HG02943 (cell line): ENCODE measurements at regions not wholly inside any gene's neighbourhood (a gene's known extent, or its start where the extent isn't known, plus 50 kb on each side); places are given as distances from the start of the nearest gene placed in this dataset.
"Not testable (repeated sequence)": the region's sequence is repeated elsewhere in the genome, so short reads cannot be mapped to it uniquely, and the experiment has no call there.

Experiments used
- ATAC-seq: cut with Tn5 transposase; IDR thresholded peaks from one replicate; pipeline ENCODE4 v1.9.1; 2021; ENCODE audit warnings: mild to moderate bottlenecking, low read depth, moderate library complexity; ENCODE audit not compliant: unreplicated experiment

DNA sequence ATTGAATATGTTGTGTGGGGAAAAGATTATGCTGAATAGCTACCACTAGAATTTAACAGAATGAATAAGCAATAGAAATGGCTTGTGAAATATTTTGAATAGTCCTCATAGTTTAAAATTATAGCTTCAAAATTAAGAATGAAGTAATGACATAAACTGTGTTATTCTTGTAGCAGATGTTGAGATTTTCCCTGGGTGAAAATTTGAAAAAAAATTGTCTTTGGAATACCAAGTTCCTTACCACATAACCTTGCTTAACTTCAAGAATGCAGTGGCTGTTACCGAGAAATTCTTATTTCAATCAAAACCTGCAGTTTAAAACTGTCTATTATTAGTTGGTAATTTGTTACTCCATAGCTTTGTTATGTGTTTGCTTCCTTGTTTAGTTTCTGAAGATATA, 1268.6 kb downstream of the RAPGEF2 start:
- ATAC-seq = no peak

DNA sequence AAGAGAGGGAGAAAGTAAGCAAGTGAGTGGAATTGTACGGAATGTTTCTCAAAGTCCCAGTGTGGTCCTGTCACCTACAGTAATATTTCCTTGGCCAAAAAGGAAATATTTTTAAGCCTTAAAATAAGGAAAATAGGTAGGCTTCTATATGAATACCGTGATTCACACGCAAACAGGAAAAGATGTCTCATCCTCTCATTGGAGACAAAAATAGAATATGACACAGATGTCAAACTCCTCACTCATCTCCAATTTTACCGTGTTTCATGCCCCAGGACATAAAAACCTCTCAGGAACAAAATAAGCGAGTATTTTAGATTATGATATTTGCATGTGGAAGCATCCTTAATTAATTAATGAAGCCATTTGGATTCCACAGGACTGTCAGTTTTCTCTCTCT, 1269.5 kb downstream of the RAPGEF2 start:
- ATAC-seq = no peak

DNA sequence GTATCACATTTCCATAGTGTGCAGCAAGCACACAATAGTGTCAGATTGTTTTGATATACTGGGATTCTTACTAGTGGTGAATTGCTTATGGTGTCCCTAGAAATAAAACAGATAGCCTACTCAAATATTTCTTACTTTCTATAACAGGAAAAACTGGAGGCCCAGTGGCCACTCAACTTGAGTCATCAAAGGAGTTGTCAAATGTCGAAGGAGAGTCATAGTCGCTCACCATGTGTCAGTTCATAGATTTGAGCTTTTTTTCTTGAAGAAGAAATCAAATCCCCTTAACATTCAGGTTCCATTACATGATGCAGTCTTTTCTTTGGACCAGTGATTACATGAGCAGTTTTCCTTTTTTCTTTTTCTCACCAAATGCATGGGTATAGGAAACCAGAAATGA, 1271.0 kb downstream of the RAPGEF2 start:
- ATAC-seq = no peak

DNA sequence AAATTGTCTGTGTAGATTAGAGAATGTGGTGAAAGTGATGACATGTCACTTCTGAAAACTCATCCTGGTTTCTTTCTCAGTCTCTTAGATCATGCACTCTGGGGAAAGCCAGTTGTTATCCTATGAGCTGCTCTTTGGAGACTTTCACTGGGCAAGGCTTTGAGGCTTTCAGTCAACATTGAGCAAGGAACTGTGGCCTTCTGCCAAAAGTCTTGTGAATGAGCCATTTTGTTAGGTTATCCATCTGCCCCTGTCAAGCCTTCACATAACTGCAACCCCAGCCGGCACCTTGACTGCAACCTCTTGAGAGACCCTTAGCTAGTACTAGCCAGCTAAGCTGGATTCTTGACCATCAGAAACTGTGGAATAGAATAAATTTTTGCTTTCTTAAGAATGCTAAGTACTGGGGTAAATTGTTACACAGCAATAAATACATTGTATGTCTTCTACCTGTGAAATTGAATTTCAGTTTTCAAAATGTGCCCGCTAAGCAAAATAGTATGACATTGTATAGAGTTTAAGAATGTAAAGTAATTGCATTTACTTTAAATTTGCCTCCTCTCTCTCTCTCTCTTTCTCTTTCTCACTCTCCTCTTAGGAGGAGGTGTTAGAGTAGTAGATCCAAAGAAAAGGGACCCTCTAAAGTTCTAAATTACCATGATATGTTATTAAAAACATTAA, 1273.0 kb downstream of the RAPGEF2 start:
- ATAC-seq = no peak

DNA sequence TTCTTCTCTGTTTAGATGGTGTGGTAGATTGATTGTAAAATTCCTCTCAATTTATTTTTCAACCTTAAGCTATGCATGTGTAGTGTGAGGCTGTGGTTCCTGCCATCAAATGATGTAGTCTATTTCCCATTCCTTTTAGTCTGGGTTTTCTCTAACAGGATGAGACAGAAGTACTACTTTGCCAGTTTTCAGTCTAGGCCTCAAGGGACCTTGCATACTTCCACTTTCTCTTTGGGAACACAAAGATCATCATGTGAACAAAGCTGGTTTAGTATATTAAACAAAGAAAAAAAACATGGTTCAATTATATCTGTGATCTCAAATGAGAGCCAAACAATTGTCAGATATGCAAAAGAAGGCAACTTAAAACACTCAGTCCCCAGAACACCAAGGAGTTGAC, 1284.0 kb downstream of the RAPGEF2 start:
- ATAC-seq = no peak

DNA sequence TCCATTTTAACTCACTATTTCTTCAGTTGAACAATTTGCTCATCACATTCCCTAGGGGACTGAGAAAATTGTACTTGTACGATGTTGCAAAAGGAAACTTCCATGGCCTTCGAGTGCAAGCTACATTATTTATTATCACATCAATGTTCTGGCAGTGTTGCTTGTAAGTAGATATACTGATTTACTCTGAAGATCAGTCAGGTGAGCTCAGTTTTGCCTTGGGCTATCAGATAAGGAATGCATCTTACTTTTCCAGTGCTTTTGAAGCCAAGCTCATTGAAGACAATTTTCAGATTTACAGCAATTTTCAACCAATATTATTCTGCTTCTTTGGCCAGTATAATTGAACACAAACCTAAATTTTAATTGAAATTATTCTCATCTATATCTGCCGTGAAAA, 1296.9 kb downstream of the RAPGEF2 start:
- no peak for ATAC-seq

DNA sequence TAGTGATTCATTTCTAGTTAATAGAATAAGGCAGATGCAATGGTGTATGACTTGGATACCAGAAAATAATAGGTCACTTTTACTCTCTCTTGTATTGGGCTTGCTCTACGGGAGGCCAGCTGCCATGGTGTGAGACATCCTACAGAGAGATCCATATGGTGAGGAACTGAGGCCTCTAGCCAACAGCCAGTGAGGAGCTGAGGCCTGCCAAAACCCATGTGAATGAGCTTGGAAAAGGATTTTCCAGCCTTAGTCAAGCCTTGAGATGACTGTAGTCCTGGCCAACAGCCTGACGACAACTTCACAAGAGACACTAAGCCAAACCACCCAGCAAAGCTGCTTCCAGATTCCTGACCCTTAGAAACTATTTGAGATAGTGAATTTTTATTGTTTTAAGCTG, 1300.2 kb downstream of the RAPGEF2 start:
- ATAC-seq = no peak

DNA sequence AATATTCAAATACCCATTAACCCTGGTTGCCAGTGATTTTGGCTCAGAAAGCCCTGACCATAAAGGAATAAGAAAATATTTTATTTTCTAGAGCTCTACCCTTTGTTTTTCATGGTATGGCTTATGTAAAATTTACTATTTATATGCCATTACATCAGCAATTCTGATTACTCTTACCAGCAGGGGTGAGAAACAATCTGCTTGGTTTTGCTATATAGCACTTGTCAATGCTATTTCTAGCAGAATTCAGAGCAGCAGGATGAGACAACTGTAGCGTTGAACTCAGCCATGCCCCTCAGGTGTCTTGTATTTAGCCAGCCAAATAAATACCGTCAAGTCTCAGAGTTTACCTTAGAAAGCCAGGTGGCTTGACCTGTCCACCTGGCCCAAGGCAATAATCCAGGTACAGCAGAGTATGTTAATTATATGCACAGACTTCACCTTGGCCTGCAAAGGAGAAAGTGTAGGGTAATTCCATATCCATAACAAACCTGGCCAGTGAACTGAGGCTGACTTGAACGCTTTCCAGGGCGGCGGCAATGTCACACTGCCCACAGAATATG, 1303.5 kb downstream of the RAPGEF2 start:
- no peak for ATAC-seq

DNA sequence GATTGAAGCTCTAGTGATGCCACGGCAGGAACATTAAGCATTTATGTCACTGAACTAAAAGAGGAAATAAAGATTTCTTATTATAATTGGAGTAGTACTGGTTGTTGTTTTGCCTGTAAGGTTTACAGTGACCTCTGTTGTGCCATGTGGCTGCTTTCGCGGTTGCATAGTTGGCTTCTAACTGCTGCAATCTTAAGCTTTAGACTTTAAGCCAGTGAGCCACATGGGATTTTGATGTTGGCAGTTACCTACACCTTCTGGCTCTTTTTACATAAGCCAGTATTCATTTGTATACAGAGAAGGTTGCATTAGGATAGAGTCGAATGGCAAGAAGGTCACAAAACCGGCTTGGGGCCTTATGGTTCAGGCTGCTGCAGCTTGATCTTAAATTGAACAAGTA, 1311.6 kb downstream of the RAPGEF2 start:
- no peak for ATAC-seq

DNA sequence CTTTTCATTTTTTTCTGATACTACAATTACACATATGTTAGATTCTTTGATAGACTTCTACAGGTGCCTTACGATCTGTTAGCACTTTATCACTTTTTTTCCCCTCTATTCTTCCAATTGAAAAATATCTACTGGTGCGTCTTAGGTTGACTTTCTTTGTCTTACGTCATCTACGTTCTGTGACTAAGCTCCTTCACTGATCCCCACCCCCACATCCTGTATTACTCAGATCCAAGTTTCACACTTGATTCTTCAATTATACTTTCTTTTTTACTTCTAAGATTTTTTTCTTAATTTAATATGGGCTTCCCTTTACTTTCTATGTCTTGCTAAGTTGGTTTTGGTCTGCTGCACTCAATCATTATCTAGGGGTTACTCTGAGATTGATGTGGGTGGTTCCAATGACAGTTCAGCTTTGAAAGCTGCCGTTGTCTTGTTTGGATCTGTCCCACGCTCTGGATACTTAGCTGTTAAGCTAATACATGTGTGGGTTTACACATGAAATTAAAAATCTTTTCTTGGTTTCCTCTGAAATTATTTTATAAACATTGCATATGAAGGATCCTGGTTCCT, 1321.1 kb downstream of the RAPGEF2 start:
- no peak for ATAC-seq

DNA sequence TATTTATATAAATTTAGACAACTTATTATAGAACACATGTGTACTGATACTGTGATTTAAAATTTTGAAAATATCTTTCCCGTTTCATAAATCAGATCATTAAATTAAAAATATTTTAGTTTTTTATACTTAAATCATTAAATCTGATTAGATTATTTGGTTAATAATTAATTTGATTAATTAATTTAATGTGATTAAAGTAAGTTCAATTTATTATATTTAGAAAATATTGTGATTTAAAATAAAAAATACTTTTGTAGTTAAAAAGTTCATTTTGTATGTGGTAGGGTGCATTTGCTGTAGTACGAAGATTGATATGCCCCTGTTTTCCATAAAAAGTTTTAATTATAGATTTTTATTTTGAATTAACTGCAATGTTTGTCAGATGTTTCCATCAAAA, 1323.4 kb downstream of the RAPGEF2 start:
- no peak for ATAC-seq

DNA sequence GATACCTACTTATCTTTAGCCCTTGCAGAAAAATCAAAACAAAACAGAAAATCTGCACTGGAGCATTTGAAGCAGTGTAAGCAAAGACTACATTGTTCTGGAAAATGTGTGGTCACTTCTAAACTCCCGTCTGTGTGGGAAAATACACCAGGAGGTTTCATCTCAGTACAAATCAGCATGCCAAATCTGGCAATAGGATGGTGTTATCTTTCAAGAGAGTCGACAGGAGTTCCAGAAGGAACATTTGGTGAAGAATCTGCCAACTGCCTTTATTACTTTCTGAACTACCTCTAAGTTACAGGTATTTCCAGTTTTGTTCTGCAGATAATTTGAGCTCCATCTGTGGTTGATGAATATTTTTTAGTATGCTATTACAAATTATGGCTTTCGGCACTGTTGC, 1348.0 kb downstream of the RAPGEF2 start:
- no peak for ATAC-seq

DNA sequence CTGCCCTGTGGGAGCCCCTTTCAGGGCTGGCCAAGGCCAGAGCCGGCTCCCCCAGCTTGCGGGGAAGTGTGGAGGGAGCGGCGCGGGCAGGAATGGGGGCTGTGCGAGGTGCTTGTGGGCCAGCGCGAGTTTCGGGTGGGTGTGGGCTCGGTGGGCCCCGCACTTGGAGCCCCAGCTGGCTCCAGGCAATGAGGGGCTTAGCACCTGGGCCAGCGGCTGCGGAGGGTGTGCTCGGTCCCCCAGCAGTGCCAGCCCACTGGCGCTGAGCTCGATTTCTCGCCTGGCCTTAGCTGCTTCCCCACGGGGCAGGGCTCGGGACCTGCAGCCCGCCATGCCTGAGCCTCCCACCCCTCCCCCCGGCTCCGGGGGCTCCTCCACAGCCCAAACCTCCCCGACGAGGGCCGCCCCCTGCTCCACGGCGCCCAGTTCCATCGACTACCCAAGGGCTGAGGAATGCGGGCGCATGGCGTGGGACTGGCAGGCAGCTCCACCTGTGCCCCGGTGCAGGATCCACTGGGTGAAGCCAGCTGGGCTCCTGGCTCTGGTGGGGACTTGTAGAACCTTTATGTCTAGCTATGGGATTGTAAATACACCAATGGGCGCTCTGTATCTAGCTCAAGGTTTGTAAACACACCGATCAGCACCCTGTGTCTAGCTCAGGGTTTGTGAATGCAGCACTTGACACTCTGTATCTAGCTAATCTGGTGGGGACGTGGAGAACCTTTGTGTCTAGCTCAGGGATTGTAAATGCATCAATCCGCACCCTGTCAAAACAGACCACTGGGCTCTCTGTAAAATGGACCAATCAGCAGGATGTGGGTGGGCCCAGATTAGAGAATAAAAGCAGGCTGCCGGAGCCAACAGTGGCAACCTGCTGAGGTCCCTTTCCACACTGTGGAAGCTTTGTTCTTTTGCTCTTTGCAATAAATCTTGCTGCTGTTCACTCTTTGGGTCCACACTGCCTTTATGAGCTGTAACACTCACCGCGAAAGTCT, 1379.1 kb downstream of the RAPGEF2 start:
- not testable (repeated sequence) for ATAC-seq

DNA sequence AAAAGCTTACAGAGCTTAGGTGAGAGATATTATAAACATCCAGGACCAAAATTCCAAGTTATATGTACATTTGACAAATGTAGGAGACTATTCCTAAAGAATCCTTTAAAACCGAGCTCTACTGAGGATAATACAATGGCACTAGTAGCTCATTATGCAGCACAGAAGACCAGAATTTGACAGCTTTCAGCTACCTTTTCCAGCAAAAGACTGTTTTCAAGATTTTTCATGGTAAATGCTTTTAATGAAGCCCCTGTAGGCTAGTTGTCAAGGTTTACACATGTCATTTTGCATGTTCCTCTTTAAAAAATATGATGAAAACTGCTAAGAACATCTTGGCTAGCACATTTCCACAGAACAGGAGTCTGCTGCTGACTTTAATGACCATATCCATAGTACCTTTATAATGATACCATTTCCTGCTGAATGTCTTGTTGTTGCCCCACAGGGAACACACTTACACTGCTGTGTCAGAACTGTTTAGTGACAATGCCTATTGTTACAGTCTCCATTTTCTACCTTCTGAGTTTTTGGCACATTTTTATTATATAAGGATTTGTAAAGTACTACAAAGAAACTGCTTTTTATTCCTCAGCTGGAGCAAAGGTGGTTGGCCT, 1382.3 kb downstream of the RAPGEF2 start:
- no peak for ATAC-seq

DNA sequence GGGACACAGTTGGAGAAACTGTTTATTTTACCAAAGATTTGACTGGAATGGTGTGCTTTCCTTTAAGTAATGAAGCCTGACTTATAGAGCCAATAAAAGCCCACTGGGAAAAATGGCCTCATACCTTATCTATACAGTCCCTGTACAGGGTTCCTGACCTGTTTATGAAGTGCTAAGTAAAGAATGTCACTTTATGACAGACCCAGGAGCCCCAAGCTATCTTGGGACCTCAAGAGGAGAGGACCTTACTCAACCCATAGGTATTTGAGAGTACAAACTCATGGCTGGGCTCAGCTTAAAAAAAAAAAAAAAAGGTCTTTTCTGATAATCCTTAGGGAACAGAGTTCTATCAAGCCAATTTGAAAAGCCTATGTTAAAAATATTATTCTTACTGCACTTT, 1389.3 kb downstream of the RAPGEF2 start:
- no peak for ATAC-seq

DNA sequence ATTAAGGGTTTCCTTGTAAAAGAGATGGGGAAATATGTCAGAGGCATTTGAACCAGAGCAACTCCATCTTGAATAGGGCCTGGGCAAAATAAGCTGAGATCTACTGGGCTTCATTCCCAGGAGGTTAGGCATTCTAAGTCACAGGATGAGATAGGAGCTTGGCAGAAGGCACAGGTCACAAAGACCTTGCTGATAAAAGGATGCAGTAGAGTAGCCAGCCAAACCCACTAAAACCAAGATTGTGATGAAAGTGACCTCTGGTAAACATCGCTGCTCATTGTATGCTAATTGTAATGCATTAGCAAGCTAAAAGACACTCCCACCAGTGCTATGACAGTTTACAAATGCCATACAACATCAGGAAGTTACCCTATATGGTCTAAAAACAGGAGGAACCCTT, 1390.3 kb downstream of the RAPGEF2 start:
- no peak for ATAC-seq

DNA sequence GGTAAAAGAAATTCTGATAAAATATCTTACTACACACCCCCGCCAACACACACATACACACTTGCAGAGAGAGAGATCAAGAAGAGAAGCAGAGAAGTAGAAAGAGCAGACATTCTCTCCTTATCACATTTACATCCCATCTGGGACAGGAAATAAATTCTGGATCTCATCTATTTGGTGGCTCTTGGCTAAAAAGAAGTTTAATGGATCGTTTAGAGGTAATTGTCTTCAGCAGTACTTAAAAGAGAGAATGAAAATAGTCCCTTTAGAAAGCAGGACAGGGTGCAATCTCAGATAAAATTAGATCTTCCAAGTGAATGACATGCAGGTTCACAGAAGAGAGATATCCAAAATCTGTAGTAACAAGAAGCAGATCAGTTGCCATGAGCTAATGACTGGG, 1392.5 kb downstream of the RAPGEF2 start:
- ATAC-seq = no peak

DNA sequence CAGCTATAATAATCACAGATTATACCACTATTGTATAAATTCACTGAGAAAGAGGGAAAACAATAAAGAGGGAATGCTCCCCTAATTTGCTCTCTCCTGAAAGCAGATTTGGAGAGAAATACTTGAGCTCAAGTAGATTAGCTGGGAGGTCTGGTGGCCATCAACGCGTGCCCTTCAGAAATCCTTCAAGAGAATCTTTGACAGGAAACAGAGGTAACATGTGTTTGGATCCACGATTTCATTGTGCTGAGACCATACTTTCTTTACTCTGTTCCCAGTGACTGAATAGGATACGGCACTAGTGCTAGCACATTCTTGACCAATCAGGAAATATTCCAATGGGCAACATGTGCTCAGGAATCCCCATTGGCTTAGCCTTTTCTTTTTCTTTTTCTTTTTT, 1395.3 kb downstream of the RAPGEF2 start:
- ATAC-seq = no peak

DNA sequence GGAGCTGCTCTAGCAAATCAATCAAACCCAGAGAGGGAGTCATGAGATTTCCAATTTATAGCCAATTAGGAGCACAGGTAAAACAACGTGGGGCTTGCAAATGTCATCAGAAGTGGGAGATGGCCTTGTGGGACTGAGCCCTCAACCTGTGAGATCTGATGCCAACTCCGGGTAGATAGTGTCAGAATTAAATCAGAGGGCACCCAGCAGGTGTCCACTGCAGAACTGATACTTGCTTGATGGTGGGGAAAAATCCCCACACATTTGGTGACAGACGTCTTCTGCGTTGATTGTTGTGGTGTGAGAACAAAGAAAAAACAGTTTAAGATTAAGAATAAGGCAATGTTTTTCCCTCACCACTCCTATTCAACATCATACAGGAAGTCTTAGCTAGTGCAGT, 1402.8 kb downstream of the RAPGEF2 start:
- ATAC-seq = no peak

DNA sequence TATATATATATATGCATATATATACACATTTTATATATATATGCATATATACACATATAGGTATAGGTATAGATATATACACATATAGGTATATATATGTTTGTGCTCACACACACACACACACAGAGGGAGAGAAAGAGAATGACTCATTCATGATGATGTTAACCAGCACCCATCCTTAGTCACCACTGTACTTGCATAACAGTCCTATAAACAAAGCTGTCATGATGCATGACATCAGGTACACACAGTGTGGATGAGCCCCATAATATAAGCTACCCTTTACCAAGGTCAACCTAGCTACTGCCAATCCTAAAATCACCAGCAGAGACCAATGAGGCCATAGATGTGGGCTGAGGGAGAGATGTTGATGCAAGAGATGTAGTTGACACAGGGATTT, 1408.0 kb downstream of the RAPGEF2 start:
- ATAC-seq = no peak

DNA sequence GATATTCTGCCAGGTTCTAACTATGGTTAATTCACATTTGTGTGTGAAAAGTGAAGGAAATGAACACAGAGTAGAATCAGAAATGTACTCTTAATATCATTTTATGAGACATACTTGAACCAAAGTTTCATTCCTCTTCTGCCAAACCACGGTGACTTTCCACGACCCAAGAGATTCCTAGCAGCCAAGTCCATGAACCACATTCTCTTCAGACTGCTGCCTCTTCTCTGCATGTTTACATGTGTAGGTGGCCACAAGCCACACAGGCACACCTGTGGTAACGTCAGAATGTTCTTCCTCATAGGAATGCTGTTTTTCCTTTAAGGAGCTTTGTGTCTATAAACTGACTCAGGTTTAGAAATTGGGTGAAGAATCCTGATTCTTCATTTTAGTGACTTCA, 1411.2 kb downstream of the RAPGEF2 start:
- no peak for ATAC-seq
